NCI-H1694 (cell line): ENCODE measurements at regions not wholly inside any gene's neighbourhood (a gene's known extent, or its start where the extent isn't known, plus 50 kb on each side); places are given as distances from the start of the nearest gene placed in this dataset.
"Not testable (repeated sequence)": the region's sequence is repeated elsewhere in the genome, so short reads cannot be mapped to it uniquely, and the experiment has no call there.

ENCODE experiments used
- DNase-seq: peaks from one replicate; lab custom pipeline; 2025; lab: John Stamatoyannopoulos, UW

DNA sequence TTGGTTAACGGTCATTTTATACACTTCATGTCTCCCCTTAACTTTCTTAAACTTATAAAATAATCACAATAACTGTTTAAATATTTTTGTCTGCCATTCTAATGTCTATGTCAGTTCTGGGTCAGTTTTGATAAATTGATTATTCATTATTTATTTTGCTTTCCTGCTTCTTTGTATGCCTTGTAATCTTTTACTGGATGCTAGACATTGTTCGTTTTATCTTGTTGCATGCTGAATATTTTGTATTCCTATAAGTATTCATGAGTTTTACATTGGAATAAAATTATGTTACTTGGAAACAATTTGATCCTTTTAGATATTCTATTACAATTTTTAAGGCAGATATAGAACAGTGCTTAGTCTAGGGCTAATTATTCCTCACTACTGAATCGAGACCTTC, 952.0 kb downstream of the NR2F1-AS1 start:
- DNase-seq, result no peak

DNA sequence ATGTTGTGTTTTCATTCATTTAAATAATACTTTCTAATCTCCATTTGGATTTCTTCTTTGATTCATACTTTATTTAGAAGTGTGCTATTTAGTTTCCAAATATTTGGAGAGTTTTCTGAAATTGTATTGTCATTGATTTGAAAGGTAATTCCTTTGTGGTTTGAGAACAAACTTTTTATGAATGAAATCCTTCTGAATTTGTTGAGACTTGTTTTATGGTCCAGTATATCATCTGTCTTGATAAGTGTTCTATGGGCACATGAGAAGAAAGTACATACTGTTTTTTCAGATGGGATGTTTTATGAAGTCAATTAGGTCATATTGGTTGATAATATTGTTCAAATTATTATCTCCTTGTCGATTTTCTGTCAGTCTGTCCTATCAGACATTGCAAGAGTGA, 953.8 kb downstream of the NR2F1-AS1 start:
- DNase-seq, result no peak

DNA sequence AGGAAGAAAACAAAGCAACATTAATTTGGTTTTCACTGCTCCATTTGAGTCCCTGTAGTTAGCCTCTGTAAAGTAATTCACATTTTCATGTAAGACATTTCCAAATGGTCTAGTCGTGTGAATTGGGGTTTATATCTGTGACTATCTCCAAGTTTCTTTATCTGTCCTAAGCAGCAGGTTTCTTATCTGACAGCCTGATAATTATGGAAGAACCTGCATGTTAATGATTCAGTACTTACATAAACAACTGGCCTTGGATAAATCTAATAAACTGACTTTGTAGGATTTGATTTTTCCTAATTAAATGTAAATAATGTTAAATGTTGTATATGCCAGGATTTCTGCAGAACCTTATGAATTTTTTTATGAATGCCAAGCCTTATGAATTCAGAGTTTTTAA, 964.9 kb downstream of the NR2F1-AS1 start:
- no peak for DNase-seq

DNA sequence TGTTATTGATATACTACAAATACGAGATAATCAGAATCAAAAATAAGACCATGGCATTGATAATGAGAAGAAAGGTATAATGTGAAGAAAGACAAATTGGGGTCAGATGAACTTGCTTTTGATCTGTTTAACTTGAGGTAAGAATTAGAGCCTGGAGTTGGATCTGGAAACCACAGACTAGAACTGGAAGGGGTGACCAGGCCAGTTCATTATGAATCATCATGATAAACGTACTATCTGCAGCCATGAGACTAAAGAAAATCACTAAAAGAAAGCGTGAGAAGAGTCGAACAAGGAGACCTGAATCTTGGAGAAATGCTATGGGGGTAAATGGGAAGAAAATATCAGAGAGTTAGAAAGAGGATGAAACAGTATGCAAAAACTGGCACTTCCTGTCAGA, 967.5 kb downstream of the NR2F1-AS1 start:
- no peak for DNase-seq

DNA sequence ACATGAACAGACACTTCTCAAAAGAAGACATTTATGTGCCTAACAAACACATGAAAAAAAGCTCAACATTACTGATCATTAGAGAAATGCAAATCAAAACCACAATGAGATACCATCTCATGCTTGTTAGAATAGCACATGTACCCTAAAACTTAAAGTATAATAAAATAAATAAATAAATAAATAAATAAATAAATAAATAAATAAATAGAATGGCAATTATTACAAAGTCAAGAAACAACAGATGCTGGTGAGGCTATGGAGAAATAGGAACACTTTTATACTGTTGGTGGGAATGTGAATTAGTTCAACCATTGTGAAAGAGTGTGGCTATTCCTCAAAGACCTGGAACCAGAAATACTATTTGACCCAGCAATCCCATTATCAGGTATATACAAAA, 970.6 kb downstream of the NR2F1-AS1 start:
- not testable (repeated sequence) for DNase-seq

DNA sequence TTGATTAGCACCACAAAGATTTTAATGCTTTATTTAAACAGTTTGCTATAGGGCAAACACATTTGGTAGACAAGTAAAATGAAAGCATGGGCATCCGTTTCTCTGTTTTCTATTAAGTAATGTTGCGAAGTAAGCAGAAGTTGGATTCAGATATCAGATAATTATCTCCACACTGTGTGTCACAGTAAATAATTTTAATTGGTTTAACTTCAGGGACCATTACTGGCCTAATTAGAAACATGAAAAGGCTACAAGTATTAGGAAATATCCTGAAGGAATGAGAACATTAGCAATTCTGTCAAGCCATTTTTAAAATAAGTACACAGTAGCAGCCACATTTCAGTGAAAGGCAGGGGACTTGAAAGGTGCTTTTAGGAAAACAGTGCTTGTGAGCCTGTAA, 975.4 kb downstream of the NR2F1-AS1 start:
- no peak for DNase-seq

DNA sequence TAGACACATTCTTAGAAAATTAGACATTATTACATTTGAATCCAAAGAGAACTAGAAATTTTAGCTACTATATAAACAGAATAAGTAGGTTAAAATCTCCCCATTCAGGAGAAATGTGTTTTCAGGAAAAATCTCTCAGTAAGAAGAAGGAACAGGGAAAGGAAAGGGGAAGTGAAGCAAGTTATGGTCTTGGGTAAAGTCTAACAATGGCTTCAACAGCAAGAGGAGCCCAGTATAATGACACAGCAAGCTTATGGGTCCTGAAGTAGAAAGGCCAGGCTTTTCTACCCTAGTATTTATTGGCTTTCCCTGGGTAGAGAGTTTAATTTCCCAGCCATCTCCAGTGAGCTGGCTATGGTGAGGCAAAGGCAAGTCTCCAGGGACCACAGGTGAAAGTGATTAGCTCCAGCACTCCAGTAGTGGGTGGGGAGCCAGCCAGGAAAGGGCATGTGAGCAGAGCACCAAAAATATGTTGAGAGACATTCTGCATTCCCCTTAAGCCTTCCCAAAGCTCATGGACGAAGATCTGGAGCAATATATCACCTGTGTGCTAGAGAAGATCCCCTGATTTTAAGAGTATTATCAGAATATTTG, 981.7 kb downstream of the NR2F1-AS1 start:
- DNase-seq, result no peak

DNA sequence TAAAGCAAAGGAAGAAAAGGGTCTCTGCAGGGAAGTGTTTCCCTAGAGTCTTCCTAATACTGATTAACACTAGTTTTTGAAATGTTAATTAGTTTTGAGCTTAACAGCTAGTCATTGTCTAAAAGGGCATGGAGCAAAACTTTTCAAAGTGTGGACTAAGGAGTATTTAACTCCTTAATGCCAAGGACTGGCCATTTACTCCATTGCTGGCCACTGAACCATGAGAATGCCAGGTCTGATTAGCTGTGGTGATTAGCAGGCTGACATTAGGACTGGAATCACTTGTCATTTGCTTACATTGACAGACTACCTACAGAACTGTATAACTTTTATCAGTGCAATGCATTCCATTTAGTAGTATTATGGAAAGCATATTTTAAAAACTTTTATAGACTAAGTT, 987.0 kb downstream of the NR2F1-AS1 start:
- DNase-seq, result no peak

DNA sequence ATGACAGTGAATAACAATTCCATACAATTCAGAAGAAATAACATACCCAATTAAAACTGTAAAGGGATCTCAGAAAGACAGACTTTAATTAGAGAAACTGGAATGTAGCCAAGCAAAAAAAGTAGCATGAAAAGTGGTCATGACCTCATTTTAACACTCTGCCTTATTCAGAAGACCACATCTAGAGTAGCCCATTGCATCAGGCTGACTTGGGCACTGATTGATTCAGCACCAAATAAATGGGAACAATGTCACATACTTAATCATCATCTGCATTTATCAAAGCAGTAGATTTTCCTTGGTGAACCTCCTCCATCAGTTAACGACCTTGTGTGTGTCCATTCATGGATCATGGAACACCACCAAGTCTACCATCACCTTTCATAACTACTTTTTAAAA, 992.1 kb downstream of the NR2F1-AS1 start:
- no peak for DNase-seq

DNA sequence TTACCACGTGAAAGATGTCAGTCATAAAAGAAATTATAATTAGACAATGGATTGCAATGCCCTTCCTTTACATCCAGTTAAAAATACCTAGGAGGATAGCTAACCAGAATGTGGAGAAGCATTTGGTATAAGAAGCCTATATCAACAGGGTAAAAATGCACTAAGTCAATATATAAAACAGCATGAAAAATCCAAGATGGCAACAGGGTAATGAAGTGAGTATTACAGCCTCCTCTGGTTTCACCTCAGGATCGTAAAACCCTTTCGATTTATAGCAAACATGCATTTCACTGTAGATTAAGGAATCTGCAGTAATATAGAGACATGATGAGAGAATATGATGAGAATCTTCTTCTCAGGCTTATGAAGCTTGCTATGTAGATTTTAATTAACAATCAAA, 999.3 kb downstream of the NR2F1-AS1 start:
- DNase-seq, result no peak

DNA sequence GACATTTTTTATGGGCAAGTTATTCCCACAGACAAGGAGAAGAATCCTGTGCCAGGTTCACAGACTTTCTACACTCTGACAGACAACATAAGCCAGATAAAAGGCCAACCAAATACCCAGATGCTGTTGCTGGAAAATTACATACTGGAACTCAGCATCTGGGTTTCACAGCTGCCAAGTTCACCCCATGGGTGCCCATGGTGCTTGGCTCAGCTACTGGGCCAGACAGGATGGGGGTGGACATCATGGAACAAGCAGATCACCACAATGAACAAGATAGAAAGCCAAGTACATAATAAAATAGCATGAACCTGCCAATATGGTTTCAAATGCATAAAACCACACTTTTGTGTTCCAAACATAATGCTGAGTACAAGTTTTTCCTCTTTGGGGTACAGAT, 999.8 kb downstream of the NR2F1-AS1 start:
- no peak for DNase-seq

DNA sequence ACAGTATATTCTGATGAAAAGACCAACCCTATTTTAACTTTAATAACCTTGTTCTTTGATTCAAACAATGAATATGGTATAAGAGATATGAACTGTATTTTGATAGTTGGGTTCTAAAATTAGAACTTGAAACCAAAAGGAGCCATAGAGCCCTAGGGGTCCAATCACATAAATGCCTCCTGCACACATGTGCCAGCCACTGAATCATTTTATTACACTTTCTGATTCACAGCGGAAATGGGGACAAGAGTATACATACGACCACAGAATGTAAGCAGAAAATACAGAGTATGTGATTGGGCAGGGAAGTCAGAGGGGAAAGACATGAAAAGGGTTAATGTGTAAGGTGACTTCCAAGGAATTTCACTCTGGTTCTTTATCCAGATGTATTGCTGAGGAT, 1000.2 kb downstream of the NR2F1-AS1 start:
- no peak for DNase-seq

DNA sequence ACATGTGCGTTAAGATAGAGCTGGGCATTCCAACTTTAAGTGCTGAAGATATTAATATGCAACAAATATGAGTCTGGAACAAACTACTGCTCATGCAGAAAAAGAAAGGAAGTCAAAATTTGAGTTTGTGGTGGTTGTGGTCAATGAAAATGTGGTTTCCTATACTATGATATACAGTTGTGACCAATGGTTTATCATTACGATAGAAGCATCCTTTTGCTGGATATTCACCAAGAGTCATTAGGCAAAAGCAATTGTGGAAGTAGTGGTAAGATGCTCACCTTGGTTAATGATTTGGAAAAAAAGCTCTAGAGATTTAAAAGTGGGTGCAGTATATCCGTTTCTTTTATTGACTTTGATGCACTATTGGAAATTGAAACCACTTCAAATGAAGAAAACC, 1007.0 kb downstream of the NR2F1-AS1 start:
- DNase-seq, result no peak

DNA sequence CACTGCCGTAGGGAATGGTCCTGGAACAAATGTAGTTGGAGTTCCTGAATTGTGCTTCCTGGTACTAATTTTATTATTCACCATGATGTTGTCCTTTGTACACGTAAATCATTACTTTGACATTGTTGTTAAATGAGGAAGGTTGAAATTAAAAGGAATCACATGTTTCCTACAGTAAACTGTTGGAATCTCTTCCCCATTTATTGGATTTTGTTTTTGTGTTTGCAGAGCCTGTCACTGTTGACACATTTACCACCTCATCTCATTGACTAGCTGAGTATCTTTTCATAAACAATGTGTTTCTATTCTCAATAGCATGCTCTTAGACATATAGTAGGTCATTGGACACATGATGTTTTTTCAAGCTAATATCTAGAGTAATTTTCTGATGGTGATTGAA, 1012.5 kb downstream of the NR2F1-AS1 start:
- no peak for DNase-seq

DNA sequence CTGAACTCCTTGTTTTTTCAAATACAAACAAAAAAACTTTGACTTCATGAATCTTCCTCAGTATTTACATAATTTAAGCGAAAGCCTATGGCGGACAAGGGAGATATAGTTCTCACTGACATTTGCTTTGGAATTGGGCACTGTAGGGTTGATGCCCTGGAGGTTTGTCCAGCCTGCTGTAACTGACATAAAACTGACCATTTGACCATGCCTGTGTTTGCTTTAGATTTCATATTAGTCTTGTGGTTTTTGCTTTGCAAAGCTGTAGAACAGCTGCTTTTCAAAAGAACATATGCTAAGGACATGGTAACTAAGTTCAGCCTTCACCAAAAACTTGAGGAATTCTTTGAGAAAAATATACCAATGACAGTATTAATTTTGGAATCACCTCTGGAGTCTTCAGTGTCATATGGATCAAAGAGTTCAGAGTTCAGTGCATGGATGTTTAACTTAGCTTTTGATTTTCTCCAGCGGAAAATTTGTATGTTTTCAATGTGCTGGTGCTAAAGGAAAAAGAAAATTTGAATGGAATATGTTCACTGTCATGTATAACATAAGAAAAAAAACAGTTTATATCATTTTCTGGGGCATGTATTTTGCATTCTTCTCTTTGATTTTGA, 1013.1 kb downstream of the NR2F1-AS1 start:
- DNase-seq, result no peak

DNA sequence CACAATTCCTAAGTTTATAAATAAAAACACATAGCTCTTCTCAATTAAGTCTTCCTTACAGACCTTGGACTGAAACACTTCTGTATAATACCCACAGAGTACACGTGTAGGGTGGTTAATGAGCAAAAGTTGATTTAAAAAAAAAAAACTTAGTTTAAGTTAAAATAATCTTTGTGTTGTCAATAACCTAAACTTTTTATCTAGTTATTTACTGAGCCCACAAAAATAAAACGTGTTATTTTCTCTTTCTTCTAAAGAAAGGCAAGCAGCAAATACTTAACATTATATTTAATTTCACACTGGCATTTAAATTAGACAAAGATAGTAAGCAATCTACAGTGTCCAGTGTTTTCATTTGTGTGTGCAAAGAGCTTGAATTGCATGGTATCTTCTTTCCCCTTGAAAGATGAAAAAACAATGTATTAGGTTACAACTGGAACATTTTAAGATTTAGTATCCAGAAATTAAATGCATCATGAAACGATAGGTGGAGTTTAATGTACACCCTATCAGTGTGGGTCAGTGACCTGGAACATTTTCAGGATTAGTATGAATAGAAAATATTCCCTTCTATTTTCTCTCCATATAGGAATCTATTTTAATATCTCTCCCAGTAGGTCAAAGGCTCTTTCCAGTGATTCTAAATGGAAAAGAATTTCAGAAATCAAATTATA, 1014.8 kb downstream of the NR2F1-AS1 start:
- DNase-seq, result no peak

DNA sequence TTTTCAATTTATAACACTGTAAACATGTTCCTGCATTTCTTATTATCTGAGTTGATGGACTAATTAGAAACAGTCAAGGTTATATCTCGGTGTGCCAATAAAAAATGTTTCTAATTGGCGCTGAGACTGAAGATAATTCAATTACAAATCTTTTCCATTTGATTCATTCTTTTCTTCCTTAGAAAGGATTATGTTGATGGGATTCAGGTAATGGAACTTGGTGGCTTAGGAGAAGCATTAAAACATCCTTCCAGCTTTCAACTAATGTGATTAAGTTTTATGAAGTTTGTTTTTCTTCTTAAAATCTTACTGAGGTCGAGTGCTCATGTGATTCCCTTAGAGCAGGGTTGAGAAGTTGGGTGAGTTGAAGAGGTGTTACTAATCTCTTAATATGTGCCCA, 1015.3 kb downstream of the NR2F1-AS1 start:
- DNase-seq, result no peak

DNA sequence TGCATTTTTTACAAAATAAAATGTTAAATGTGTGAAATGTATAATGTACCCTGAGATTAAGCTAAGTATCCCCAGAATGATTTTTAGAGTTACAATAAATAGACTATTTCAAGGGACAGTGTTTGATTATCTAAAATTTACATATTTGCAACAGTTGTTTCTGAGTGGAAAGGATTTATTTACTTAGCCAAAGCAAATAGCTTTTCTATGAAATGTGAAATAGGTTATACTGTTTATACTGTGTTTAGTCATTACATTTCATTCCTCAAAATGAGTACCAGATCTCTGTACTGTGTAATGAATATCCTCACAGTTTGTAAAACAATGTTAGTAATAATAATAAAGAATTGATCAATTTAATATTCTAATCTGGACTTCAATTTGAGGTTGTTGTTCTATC, 1019.0 kb downstream of the NR2F1-AS1 start:
- no peak for DNase-seq

DNA sequence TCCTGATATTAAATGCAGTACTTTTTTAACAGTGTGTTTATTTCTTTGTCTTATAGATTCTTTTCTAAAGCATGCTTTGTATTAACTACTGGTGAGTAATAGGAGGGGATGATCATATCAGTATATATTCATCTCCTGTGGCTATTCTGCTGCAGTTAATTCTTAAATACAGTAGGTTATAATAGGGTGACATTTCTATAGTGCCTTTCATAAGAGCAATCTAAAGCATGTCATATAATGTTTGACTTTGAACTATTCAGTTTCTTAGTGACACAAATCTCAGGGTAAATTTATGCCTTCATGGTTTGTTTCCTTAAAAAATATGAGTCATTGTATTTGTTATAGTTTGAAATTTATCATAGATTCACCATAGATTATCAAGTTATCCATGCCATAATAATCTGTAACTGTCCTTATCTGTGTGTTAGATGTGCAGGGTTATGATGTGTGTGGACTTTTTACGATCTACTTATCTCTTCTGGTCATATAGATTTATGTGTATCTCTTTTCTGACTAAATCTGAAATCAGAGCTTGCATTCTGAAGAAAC, 1019.5 kb downstream of the NR2F1-AS1 start:
- no peak for DNase-seq

DNA sequence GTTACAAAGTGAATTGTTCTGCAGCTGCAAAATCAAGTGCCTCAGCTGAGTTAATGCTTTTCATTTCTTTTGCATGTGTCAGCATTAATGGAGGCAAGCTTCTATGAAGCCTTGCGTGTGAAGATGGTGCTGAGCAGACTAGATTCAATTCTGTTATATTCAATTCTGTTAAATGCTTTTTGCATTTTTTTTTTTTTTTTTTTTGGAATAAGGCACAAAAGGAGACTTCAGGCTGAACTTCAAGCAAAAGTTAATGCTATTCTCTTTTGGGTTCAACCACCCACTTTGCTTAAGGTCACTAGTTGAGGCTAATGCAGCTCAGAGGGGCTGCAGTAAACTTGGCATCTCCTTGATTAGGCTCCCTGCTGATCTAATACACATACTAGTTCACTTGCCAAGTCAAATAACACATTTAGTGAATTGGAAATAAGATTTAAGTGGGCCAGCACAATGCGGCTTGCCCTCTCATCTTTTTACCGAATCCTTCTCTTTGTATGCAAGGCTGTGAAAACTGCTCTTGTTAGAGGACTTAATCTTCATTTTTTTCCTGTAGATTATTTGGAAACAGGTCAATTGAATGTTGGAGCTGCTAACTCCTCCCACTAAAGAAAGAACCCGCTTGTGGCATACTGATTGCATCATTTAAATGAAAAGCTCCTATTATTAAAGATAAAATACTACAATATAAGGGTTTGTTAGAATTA, 1020.2 kb downstream of the NR2F1-AS1 start:
- no peak for DNase-seq

DNA sequence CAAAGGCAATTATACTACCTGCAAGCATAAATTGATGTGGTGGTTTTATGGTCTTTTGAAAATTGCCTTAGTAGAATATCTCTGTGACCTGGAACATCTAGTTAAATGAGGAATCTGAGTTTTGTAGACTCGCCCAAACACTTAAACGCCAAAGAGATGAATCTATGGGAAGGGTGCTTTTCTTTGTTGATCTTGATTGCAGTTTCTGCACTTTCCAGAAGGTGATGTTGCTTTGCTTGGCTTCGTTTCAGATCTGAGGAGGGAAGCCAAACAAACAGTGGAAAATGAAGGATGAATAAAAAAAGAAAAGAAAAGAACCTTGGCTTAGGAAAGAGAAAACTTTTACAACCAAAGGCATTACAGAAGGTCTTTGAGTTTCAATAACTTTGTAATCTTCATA, 1021.2 kb downstream of the NR2F1-AS1 start:
- DNase-seq, result no peak

DNA sequence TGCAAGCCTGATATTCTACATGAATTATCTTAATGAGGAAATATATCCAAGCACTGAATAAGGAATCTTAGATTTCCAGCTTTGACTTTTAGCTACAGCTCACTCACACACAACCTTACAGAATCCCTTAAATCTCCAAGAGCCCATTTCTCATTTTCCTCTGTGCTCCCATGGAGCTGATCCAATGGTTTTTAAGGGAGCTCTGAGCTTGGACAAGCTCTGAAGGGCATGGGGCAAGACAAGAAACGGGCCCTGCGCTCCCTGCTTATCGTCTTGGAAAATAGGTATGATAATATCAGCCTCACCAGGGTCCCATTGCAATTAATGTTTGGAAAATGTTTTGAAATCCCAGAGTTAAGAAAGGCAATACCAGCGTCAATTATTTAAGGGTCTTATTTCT, 1021.7 kb downstream of the NR2F1-AS1 start:
- no peak for DNase-seq

DNA sequence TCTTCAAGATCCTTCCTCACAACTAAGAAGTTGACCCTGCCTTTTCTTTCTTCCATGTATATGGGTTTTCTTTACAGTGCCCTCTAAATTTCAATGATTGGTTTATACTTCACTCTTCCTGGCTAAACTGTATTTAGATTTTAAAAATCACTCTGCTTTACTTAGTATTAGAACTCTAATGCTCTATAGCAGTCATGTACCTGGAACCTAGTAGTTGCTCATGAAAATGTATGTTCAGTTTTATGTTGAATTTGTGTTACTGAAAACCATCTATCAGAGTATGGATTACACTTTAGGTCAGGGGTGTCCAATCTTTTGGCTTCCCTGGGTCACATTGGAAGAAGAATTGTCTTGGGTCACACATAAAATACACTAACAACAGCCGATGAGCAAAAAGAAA, 1024.3 kb downstream of the NR2F1-AS1 start:
- DNase-seq, result no peak
